GM19372 (cell line): ENCODE measurements at regions not wholly inside any gene's neighbourhood (a gene's known extent, or its start where the extent isn't known, plus 50 kb on each side); places are given as distances from the start of the nearest gene placed in this dataset.

Experiments
- ATAC-seq: cut with Tn5 transposase; IDR thresholded peaks from one replicate; pipeline ENCODE4 v1.9.1; 2021; ENCODE audit warnings: mild to moderate bottlenecking, low read depth, moderate library complexity; ENCODE audit not compliant: unreplicated experiment

DNA sequence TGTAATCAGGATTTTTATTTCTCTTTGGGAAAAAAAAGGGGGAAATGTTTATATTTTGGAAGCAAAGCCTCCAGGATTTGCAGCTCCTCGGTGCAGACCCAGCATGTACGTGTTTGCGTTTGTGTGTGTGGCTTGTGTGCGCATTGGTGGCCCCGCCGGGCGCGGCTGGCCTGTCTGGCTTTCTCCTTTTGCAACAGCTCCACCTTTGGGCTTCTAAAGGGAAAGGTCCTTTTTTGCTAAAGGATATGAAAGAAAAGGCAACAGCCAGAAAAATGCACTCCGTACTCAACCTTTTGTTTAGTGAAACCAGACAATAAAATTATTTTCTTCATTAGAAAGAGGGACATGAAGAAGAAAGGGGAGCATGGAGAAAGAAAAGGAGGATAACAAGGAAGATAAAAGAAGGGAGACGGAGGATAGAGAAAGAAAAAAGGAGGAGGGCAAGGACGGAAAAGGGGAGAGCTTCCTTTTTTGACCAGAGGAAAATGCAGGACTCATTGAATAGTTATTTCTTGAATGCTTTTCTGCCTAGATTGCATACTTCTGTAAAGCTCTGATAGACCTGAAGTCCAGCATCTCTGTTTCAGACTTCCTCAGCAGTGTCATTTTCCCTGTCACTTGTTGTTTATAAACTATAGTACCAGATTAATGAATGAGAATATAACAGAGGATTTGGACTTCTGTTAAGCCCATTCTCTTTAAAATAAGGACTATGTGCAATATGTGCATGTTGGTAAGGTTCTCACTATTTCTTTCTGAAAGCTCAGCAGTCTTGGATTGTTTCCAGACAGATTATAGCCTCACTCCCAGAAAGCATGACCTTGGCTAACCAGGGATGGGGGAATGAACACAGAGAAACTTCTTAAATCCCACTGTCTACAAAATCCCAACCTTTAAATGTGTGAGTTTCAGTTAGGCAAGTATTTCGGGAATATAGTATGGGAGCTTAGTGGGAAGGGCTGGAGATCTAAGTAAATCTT, 563.1 kb upstream of the PIK3C3 start:
- ATAC-seq, result no peak

DNA sequence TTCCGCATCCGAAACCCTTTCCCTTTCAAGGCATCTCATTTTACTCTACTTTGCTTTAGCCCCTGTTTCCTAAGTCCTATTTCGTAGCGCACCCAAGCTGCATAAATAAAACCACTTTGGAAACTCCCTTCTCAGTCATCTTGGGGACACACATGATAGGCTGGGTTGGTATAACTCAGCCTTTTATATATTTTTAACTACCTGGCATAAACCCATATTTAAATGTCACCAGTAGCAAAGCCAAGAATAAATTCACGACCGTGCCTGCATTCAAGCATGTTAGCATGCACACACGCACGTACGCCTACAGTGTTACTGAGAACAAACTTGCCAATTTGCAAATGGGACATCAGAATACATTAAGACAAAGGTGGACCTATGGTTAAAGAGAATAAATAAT, 564.7 kb upstream of the PIK3C3 start:
- ATAC-seq, result no peak

DNA sequence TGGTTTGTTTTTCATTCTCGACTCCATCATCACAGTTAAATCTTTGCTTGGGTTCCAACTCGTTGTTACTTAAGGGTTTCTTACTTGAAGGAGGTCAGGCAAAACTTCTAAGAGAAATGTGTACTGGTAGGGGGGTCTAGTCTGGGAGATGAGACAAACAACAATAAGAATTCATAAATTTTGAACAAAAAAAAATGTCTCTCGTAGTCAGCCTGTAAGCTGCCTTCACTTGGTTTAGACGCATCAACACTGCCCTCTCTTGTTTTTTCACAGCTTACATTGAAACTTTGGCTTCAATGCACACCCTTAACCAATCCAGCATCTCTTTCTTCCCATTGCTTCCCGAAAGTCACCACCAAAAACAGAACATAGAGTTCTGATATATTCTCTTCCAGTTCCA, 576.4 kb upstream of the PIK3C3 start:
- ATAC-seq, result no peak

DNA sequence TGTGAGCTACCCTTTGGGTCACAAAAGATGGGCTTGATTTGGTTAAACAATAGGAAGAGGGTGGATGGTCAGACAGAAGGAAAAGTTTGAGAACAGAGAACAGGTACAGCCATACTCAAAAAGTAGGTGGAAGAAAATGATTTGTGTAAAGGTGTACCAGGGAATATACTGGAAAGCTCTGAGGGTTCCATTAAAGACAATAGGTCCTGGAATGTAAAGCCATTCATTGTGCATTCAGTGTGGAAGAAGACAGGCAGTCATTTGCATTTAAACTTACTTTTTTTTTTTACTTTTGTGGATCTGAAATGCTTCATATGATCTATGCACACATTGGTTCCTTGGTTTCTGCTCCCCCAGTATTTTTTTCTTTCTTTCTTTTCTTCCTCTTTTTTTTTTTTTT, 581.4 kb upstream of the PIK3C3 start:
- ATAC-seq, result no peak

DNA sequence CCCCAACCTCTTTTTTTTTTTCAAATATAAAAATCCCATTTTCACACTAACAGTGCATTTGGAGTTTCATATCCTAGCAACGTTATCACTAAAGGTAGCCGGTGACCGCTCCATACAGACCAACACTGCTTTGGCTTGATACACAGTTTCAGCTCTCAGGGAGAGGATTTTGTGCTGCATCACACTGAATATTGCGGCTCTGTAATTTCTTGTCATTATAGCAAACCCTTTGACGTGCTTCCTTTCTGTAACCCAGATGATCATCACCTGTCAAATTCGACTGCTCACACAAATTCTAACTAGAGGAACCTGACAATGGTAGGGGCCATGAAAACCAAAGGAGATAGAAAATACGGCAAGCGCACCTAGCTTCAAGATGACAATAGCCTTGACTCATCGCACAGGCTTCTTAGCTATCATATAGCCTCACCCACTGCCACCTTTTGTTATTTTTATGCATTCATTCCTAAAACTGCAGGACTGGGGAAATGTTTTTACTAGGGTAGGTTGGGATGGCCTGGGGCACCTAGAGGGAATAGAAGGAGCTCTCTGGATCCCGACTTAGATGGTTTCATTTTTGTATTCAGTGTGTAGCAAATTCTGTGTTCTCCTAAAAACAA, 582.9 kb upstream of the PIK3C3 start:
- ATAC-seq, result no peak

DNA sequence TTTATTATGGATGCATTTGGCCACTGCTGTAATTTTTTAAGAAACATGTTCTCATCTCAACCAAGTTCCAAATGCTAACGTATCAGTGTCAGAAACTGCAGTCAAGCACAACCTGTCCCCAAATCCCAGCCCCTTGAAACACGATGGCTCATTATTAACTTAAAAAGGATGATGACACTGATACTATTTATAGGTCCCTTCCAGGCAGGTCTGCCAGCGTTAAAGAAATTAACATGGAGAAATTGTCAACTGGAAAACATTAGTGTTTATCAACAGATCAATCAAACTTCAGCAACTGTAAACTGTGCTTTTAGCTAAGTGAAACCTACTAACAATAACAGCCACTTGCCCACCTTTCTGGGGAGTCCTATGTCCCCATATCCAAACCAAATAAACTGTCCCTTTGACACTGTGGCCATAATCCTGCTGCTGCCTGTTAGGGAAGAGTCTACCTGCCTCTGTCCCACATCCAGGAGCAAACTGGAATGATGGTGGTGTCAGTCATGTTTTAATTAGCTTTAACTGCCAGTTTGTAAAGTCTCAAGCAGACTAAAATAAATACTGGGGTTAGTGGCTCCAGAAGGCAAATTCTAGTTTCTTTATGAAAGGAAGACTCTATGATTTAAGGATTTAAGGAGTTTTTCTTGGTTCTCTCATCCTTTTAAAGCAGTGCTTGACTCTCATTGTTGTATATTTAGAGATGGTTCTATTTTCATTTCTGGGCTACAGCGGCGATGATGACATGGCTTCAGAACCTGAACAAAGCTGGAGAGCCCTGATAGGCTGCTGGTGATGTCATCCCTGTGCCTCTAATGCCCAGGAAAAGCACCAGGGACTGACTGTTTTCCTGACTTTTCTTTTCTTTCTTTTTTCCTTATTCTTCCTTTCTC, 583.6 kb upstream of the PIK3C3 start:
- ATAC-seq, result no peak

DNA sequence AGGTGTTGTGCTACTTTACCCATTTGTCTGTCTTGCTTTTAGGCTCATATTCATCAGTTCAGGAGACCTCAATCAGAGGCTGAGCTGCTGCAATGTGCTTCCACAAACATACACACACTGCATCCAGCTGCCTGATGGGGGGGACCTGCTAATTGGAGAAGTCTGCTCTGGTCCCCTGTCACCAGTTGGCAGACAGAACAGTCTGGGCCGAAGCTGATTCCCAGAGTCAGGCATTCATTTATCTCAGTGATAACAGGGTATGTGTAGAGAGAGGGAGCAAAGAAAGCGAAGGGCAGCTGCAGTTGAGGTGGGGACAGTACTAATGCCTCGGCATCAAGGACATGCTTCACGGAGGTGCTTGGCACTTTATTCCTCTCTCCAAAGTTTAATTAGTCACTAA, 584.3 kb upstream of the PIK3C3 start:
- no peak for ATAC-seq

DNA sequence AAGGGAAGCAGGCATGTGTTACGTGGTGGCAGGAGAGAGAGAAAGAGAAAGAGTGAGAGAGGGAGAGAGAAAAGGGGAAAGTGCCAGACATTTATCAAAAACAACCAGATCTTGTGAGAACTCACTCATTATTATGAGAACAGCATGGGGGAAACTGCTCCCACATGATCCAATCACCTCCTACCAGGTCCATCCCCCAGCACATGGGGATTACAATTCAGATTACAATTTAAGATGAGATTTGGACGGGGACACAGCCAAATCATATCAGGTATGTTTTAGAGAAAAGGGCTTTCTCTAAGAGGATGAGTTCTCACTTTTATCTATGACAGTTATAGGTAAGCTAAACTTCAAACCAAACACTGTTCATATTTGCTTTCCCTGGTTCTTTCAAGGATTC, 597.3 kb upstream of the PIK3C3 start:
- no peak for ATAC-seq

DNA sequence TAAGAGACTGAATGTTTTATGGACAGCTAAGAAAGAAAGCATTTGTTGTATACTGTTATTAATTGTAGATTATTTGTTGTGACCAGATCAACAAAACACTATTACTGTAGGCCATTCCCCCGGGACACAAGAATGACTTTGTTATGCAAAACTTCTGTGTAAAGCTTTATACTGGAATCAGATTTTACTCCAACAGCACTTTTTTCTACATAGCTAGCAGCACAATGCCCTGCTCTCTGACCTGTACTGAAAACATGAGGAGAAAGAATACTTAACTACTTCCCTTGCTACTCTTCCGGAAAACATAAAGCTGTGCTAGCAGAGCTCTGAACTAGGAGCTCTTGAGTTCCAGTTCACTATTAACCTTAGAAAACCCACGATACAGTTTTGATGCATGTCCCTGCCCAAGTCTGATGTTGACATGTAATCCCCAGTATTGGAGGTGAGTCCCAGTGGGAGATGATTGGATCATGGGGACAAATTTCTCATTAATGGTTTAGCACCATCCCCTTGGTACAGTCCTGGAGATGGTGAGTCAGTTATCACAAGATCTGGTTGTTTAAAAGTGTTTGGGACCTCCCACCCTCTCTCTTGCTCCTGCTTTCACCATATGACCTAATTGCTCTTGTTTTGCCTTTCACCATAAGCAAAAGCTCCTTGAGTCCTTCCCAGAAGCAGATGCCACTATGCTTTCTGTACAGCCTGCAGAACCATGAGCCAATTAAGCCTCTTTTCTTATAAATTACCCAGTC, 601.1 kb upstream of the PIK3C3 start:
- ATAC-seq, result no peak

DNA sequence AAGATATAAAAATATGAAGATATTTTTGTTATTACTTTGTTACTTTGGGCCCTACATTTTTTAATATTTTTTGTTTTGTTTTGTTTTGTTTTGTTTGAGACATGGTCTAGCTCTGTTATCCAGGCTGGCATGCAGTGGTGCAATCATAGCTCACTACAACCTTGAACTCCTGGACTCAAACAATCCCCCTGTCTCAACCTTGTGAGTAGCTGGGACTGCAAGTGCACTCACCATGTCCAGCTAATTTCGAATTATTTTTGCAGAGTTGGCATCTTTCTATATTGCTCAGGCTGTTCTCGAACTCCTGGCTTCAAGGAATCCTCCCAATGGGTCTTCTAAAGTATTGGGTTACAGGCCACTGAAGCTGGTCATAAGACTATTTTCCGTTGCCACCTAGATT, 603.6 kb upstream of the PIK3C3 start:
- ATAC-seq, result no peak

DNA sequence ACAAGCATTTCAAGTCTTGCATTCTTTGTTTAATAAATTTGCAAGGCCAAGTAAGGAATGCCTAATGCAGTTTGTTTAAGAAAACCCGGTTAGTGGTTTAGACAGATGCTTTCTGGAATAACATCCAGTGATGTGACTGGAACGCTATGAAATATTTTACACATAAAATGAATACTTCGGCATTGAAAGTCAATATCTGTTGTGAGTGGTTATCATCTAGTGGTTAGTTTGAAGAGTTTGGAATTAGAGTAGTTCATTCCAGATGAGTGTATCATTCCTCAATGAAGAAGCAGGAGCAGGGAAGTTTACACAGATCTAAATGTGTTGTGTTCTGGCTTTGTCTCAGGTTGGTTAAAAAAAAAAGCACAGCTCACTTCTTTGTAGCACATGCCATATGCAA, 608.0 kb upstream of the PIK3C3 start:
- no peak for ATAC-seq

DNA sequence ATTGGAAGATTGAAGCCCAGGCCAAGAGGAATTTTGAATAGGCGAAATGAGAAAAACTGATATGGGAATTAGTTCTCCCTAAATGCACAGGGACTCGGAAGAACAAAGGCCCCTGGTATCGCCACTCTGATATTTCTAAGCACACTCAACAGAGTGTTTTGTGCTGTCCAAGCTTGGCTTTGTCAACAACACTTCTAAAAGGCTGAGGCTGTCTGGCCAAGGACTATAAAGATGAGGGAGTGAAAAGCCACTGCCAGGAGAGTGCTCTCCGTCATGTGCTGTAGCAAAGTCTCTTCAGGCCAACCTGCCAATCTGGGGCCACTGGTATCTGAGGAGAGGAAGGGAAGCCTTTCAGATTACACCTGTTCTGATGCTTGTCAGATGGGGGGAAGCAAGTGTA, 611.2 kb upstream of the PIK3C3 start:
- no peak for ATAC-seq

DNA sequence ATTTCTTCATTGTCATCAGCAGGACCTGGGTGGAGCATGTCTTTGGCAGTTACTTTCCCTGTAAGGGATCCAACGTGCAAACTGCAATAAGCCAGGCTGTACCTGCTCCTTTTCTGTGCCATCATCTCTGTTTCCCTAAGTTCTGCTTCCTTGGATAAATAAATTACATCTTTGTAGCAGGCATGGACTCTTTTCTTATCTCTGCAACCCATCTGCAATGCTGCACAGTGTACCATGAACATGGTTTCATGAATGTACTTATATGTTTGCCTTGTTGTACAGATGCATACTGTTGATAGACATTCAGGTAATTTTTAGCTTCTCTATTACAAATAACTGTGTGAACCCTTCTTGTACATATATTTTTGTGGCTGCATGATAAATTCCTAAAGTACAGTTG, 616.7 kb upstream of the PIK3C3 start:
- no peak for ATAC-seq

DNA sequence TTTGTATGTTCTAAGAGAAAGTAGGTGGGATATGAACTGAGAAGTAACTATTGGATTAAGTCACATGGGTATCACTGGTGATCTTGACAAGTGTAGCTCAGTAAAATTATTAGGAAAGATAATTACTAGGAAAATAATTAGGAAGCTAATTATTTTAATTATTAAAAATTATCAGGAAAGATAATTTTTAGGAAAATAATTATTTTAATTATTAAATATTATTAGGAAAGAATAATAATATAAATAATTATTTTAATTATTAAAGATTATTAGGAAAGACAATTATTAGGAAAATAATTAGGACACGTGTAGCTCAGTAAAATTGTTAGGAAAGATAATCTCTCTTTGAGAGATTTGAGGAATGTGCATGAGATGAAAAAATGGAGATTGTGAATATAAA, 623.4 kb upstream of the PIK3C3 start:
- ATAC-seq, result no peak

DNA sequence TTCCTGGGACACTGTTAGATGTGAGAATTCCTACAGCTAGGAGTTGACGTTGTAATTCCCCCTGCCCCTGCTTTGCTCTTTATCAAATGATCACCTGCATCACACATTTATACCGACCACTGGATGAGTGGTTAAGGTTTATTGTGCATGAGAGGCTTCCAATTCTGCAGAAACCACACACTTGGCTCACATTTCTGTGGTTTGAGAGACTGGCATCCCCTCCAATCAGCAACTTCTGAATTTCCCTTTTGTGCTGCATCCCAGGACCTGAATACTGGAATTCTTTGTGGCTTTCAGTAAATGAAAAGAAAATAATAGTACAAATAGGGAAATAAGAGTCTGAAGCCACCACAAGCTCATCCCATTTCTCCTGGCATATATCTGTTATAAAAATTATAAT, 628.7 kb upstream of the PIK3C3 start:
- no peak for ATAC-seq

DNA sequence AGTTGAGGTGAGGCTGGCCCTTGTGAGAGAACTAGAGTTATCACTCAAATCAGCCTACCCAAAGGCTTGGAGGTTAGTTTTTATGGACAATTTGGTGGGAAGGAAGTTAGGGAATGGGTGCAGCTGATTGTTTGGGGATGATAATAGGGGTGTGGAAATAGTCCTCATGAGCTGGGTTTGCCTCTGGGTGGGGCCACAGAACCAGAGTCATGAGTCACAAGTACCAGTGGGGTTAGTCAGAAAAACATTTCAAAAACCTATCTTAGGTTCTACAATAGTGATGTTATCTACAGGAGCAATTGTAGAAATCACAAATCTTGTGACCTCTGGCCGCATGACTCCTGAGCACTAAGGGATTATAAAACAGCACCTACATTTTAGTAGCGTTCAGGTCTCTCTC, 630.1 kb upstream of the PIK3C3 start:
- ATAC-seq, result no peak

DNA sequence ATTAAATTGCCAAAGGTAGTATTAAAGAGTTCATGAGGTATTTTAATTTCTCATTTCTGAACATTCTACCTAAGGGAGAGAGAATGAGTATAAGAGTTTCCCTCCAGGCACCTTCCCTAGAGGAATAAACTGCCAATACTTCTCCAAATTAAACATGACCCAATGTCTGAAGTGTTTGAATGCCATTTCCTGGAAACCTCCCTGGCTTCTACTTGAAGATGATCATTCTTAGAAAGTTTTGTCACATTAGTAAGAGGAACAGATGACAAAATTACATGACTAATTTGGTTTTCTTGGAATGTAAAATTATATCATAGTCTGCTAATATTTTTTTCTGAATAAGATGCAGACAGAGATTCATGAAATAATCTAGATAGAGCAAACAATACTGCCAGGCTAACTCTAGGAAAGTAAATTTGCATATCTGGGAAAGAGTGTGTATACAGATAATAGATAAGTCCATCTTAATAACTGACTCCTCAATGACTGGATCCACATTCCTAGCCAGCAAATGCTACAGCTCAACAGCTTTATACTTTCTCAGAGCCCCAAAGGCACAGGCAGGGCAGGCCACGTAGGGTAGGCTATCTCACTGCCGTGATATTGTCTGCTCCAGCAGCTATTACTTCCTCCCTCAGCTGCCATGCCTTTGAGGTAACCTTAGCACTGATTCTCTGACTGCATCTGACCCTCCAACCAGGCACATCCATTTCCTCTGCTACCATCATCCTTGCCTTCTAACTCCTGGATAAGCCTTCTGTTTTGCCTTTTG, 630.8 kb upstream of the PIK3C3 start:
- ATAC-seq, result no peak

DNA sequence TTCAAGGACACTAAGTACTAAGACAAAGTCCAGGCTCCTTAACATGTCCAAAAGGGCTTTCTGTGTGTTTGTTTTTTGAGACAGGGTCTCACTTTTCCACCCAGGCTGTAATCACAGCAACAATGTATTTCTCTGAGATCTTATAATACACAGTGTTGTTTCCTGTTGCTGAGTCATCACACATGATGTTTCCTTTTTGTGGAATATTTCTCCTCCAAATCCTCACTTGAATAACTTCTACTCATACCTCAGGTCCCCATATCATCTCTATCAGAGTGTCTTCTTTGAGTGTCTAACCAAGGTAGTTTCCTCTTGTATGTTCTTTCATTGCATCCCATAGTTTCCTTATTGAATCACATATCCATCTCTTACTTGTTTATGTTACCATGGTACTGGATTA, 632.0 kb upstream of the PIK3C3 start:
- no peak for ATAC-seq

DNA sequence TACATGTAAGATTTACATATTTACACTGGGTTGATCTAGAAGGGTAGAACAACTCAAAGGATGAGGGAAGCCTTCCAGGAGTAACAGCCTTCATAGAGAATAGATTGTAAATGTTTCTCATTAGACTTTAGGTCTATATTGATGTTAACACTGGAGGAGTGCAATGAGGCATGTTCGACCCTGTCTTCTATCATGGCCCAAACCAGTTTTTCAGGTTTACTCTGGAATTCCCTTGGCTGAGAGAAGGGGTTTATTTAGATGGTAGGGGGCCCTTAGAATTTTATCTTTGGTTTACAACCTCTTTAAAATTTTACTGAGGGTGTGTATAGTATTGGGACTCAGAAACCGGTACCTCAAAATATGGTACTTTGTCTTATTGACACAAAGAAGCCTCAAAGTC, 634.9 kb upstream of the PIK3C3 start:
- ATAC-seq, result no peak

DNA sequence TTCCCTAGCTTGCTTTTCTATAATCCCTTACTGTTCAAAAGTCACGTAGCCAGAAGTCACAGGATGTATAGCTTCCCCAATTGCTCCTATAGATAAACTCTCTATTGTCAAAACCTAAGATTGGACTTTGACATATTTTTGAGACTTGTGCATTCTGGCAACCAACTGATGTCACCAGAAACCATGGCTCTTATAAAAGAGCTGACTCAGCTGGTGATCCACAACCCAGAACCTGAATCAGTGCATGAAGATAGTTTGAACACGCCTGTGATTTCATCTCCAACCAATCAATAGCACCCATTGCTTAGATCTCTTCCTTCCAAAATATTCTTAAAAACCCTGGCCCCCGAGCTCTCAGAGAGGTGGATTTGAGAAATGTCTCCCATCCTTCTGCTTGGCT, 639.9 kb upstream of the PIK3C3 start:
- ATAC-seq, result no peak
